OCI-LY1 (cell line): ENCODE measurements at regions not wholly inside any gene's neighbourhood (a gene's known extent, or its start where the extent isn't known, plus 50 kb on each side); places are given as distances from the start of the nearest gene placed in this dataset.

Experiments
- EZH2 ChIP-seq: fragments of 200-600 bp; sonication (generic), shearing (Covaris generic); IDR thresholded peaks from 2 replicates; pipeline ENCODE4 v1.8.0; 2017; ENCODE audit warnings: borderline replicate concordance, mixed run types, mild to moderate bottlenecking, antibody characterized with exemption, low read length, moderate library complexity, mixed read lengths
- TF ChIP-seq, protein P1 (sequence below): fragments of 200-600 bp; sonication (generic), shearing (Covaris generic); IDR thresholded peaks from 2 replicates; pipeline ENCODE4 v1.5.1; 2017; ENCODE audit warnings: mild to moderate bottlenecking, antibody characterized with exemption, low read length, moderate library complexity, mixed read lengths

DNA sequence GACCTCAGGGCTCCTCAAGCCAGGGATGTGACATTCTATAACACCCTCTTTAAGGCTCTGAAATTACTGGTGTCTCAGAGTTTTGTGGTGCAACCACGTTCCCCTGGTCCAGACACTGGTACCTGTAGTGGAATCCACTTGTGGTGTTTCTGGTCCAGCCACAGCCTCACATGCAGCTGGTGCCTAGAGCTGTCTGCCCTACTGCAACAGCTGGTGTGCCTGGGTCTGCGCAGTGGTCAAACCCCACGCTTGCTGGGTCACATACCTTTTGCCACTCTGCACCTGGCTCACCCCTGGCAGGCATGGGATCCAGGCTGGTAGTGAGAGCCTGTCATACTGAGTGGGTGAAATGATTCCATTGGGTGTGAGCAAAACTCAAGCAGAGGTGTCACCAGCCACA is 1230.2 kb upstream of the EYS start:
- TF ChIP-seq, protein P1, sequence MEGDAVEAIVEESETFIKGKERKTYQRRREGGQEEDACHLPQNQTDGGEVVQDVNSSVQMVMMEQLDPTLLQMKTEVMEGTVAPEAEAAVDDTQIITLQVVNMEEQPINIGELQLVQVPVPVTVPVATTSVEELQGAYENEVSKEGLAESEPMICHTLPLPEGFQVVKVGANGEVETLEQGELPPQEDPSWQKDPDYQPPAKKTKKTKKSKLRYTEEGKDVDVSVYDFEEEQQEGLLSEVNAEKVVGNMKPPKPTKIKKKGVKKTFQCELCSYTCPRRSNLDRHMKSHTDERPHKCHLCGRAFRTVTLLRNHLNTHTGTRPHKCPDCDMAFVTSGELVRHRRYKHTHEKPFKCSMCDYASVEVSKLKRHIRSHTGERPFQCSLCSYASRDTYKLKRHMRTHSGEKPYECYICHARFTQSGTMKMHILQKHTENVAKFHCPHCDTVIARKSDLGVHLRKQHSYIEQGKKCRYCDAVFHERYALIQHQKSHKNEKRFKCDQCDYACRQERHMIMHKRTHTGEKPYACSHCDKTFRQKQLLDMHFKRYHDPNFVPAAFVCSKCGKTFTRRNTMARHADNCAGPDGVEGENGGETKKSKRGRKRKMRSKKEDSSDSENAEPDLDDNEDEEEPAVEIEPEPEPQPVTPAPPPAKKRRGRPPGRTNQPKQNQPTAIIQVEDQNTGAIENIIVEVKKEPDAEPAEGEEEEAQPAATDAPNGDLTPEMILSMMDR: no peak
- TF ChIP-seq EZH2: no peak
